Islet precursor cell (in vitro differentiated cells): ENCODE measurements at regions not wholly inside any gene's neighbourhood (a gene's known extent, or its start where the extent isn't known, plus 50 kb on each side); places are given as distances from the start of the nearest gene placed in this dataset.
"Not testable (repeated sequence)": the region's sequence is repeated elsewhere in the genome, so short reads cannot be mapped to it uniquely, and the experiment has no call there.

Source experiments
- DNase-seq: peaks from one replicate; pipeline ENCODE4 v3.0.0-alpha.2; 2018

- no peak for DNase-seq
These were observed 50.7 kb upstream of the SYNDIG1 start for GRCh38 chr20:24418731-24419130.

- no peak for DNase-seq
These were observed 51.9 kb upstream of the SYNDIG1 start for GRCh38 chr20:24417485-24417884.

- not testable (repeated sequence) for DNase-seq
These were observed 54.0 kb upstream of the SYNDIG1 start for GRCh38 chr20:24415444-24415843.

GRCh38 chr20:24411834-24412216 is 57.6 kb upstream of the SYNDIG1 start:
- no peak for DNase-seq

GRCh38 chr20:24411003-24411833 is 58.2 kb upstream of the SYNDIG1 start:
- DNase-seq, result no peak

- no peak for DNase-seq
These were observed 62.3 kb upstream of the SYNDIG1 start for GRCh38 chr20:24407151-24407550.

GRCh38 chr20:24406750-24407149 is 62.7 kb upstream of the SYNDIG1 start:
- no peak for DNase-seq

- DNase-seq, result no peak
These were observed 63.2 kb upstream of the SYNDIG1 start for GRCh38 chr20:24406251-24406650.

- DNase-seq, result no peak
These were observed 63.6 kb upstream of the SYNDIG1 start for GRCh38 chr20:24405810-24406209.

GRCh38 chr20:24403406-24403805 is 66.0 kb upstream of the SYNDIG1 start:
- DNase-seq, result no peak

- DNase-seq, result no peak
These were observed 67.2 kb upstream of the SYNDIG1 start for GRCh38 chr20:24402188-24402587.

GRCh38 chr20:24395151-24395550 is 74.3 kb upstream of the SYNDIG1 start:
- DNase-seq, result no peak

GRCh38 chr20:24393903-24394302 is 75.5 kb upstream of the SYNDIG1 start:
- DNase-seq, result no peak

- DNase-seq, result no peak
These were observed 76.8 kb upstream of the SYNDIG1 start for GRCh38 chr20:24392612-24393011.

- no peak for DNase-seq
These were observed 79.7 kb upstream of the SYNDIG1 start for GRCh38 chr20:24389686-24390085.

GRCh38 chr20:24388828-24389380 is 80.5 kb upstream of the SYNDIG1 start:
- no peak for DNase-seq

GRCh38 chr20:24385547-24385946 is 83.9 kb upstream of the SYNDIG1 start:
- DNase-seq, result no peak

- no peak for DNase-seq
These were observed 84.6 kb upstream of the SYNDIG1 start for GRCh38 chr20:24384865-24385264.

- DNase-seq, result no peak
These were observed 86.7 kb upstream of the SYNDIG1 start for GRCh38 chr20:24382743-24383142.

GRCh38 chr20:24382331-24382730 is 87.1 kb upstream of the SYNDIG1 start:
- no peak for DNase-seq

- no peak for DNase-seq
These were observed 87.5 kb upstream of the SYNDIG1 start for GRCh38 chr20:24381886-24382285.

GRCh38 chr20:24379484-24379927 is 89.9 kb upstream of the SYNDIG1 start:
- no peak for DNase-seq

- DNase-seq, result no peak
These were observed 90.6 kb upstream of the SYNDIG1 start for GRCh38 chr20:24378661-24379483.
